GM12878 (cell line): ENCODE measurements at regions not wholly inside any gene's neighbourhood (a gene's known extent, or its start where the extent isn't known, plus 50 kb on each side); places are given as distances from the start of the nearest gene placed in this dataset.

Experiments used
- ATAC-seq: fragments of 200-7000 bp; cut with Tn5 transposase; 3 replicates; pipeline ENCODE4 v1.9.1; 2020; ENCODE audit warnings: mild to moderate bottlenecking, moderate library complexity
- BruUV-seq: library from RNA; stranded (reverse); fragments of 400-500 nt; replicated peaks from 2 replicates; lab custom pipeline; 2021; lab: Mats Ljungman, UMichigan
- CTCF ChIA-PET: fragments of 300-600 bp; sonication (Branson Sonifier 250); formaldehyde crosslinking; extraction: SDS; loops from one replicate; lab custom pipeline; 2021; ENCODE audit warnings: inconsistent platforms; lab: Yijun Ruan, JAX
- POLR2A ChIA-PET: fragments of 350-600 bp; formaldehyde crosslinking; extraction: SDS; loops from one replicate; lab custom pipeline; 2021; ENCODE audit warnings: inconsistent platforms; lab: Charles Lee
- RAD21 ChIA-PET: fragments of 300-600 bp; sonication (Branson Sonifier 250); formaldehyde crosslinking; loops from one replicate; lab custom pipeline; 2023; ENCODE audit warnings: antibody characterized with exemption; ENCODE audit not compliant: unreplicated experiment; lab: Charles Lee
- SMC1A ChIA-PET: fragments of 300-600 bp; sonication (Branson Sonifier 250); formaldehyde crosslinking; loops from one replicate; lab custom pipeline; 2023; ENCODE audit not compliant: unreplicated experiment, uncharacterized antibody; lab: Charles Lee
- DNase-seq: peaks from one replicate; pipeline ENCODE4 v3.0.0-alpha.2; 2011; ENCODE audit warnings: low read depth, low spot score
- FAIRE-seq: peaks from 3 replicates; lab custom pipeline; 2011; peaks lifted over from hg19 to GRCh38; lab: Jason Lieb, UNC
- H2AFZ ChIP-seq: 2 replicates; pipeline ENCODE4 v1.6.0; 2011; ENCODE audit warnings: low read depth, low read length, control low read depth; ENCODE audit not compliant: control insufficient read depth
- H3K27ac ChIP-seq: 2 replicates; pipeline ENCODE4 v1.5.1; 2011; ENCODE audit warnings: control low read depth; ENCODE audit not compliant: control insufficient read depth, insufficient read depth
- H3K27me3 ChIP-seq, 2 experiments: replicated peaks in 1 of 2; 2 replicates each; pipeline versions ENCODE4 v1.6.0 to v1.6.1; 2011; ENCODE audit warnings: low read length in 1 of 2; ENCODE audit not compliant: control insufficient read depth in 2 of 2, insufficient read depth in 2 of 2
- H3K36me3 ChIP-seq, 2 experiments: 2 replicates each; pipeline ENCODE4 v1.5.1; 2011; ENCODE audit warnings: low read length in 1 of 2; ENCODE audit not compliant: control insufficient read depth in 2 of 2, insufficient read depth in 2 of 2
- H3K4me1 ChIP-seq: 2 replicates; pipeline ENCODE4 v1.6.1; 2011; ENCODE audit warnings: mild to moderate bottlenecking, low read length, moderate library complexity, mixed read lengths; ENCODE audit not compliant: control insufficient read depth, insufficient read depth
- H3K4me2 ChIP-seq: 2 replicates; pipeline ENCODE4 v1.6.0; 2011; ENCODE audit warnings: control low read depth; ENCODE audit not compliant: control insufficient read depth, insufficient read depth
- H3K4me3 ChIP-seq: fragments of 200-600 bp; sonication (generic); 2 replicates; pipeline ENCODE4 v1.5.1; 2016
- H3K79me2 ChIP-seq: 2 replicates; pipeline ENCODE4 v1.6.0; 2011; ENCODE audit warnings: low read length; ENCODE audit not compliant: control insufficient read depth, insufficient read depth
- H3K9ac ChIP-seq: 2 replicates; pipeline ENCODE4 v1.8.0; 2011; ENCODE audit warnings: low read length, control low read depth, mixed read lengths; ENCODE audit not compliant: control insufficient read depth, insufficient read depth
- H3K9me3 ChIP-seq: replicated peaks from 3 replicates; pipeline ENCODE4 v1.5.1; 2011; ENCODE audit warnings: mild to moderate bottlenecking, low read length; ENCODE audit not compliant: control insufficient read depth, insufficient read depth
- H4K20me1 ChIP-seq: 2 replicates; pipeline ENCODE4 v1.6.0; 2011; ENCODE audit not compliant: control insufficient read depth, insufficient read depth
- BCL3 ChIP-seq: IDR thresholded peaks from 2 replicates; pipeline ENCODE4 v1.6.1; 2011; ENCODE audit warnings: borderline replicate concordance, low read depth, mild to moderate bottlenecking, moderate library complexity, low read length; ENCODE audit not compliant: insufficient read depth, poor library complexity, severe bottlenecking
- CUX1 ChIP-seq: IDR thresholded peaks from 2 replicates; pipeline ENCODE4 v1.6.1; 2012; ENCODE audit warnings: improper control_type of control experiment, low read depth, low read length; ENCODE audit not compliant: insufficient replicate concordance
- NBN ChIP-seq: fragments of 450-650 bp; IDR thresholded peaks from 2 replicates; pipeline ENCODE4 v1.6.1; 2016
- NFYB ChIP-seq: IDR thresholded peaks from 2 replicates; pipeline ENCODE4 v1.6.1; 2011; ENCODE audit warnings: low read depth, mild to moderate bottlenecking, low read length, improper control_type of control experiment, moderate library complexity; ENCODE audit not compliant: insufficient read depth
- NRF1 ChIP-seq: conservative IDR thresholded peaks from 2 replicates; pipeline ENCODE4 v1.6.1; 2011; ENCODE audit warnings: mild to moderate bottlenecking, low read depth, low read length, improper control_type of control experiment
- RCOR1 ChIP-seq: conservative IDR thresholded peaks from 2 replicates; pipeline ENCODE4 v1.6.1; 2012; ENCODE audit warnings: low read depth, low read length, improper control_type of control experiment
- YBX1 ChIP-seq: fragments of 450-650 bp; IDR thresholded peaks from 2 replicates; pipeline ENCODE4 v1.6.1; 2016; ENCODE audit warnings: antibody characterized with exemption
- ZBTB40 ChIP-seq: fragments of 450-650 bp; IDR thresholded peaks from 2 replicates; pipeline ENCODE4 v1.6.1; 2016; ENCODE audit warnings: mild to moderate bottlenecking, moderate library complexity, borderline replicate concordance
- WGBS: methylation state at CpG from one replicate; pipeline ENCODE4 v1.1.6; 2016; ENCODE audit warnings: low lambda C conversion rate; ENCODE audit not compliant: insufficient replicate concordance, insufficient coverage; ENCODE audit errors: missing lambda C conversion rate; 5-methylcytosine and 5-hydroxymethylcytosine counted together
- in situ Hi-C: fragments of 300-500 bp; cut with MboI; formaldehyde crosslinking; loops from 9 replicates; pipeline ENCODE4 v1.14.3; 2018; ENCODE audit warnings: mixed read lengths
- intact Hi-C: fragments of 100-400 bp; cut with micrococcal nuclease; formaldehyde crosslinking; loops from one replicate; pipeline ENCODE4 v1.14.2; 2022; ENCODE audit not compliant: unreplicated experiment
- TF ChIP-seq, protein P1 (sequence below), 3 experiments: IDR thresholded peaks in 2 of 3; conservative IDR thresholded peaks in 1 of 3; 2 replicates each; pipeline ENCODE4 v1.5.1; 2011; ENCODE audit warnings: low read depth in 3 of 3, low read length in 3 of 3, mild to moderate bottlenecking in 3 of 3, control low read depth in 2 of 3, moderate library complexity in 2 of 3, inconsistent platforms in 1 of 3, mixed read lengths in 1 of 3; ENCODE audit not compliant: control insufficient read depth in 2 of 3, insufficient read depth in 1 of 3; ENCODE audit errors: extremely low read depth in 1 of 3

GRCh38 chr4:13267091-13267490 is 217.0 kb downstream of the RAB28 start (continued):
- TF ChIP-seq, protein P1, sequence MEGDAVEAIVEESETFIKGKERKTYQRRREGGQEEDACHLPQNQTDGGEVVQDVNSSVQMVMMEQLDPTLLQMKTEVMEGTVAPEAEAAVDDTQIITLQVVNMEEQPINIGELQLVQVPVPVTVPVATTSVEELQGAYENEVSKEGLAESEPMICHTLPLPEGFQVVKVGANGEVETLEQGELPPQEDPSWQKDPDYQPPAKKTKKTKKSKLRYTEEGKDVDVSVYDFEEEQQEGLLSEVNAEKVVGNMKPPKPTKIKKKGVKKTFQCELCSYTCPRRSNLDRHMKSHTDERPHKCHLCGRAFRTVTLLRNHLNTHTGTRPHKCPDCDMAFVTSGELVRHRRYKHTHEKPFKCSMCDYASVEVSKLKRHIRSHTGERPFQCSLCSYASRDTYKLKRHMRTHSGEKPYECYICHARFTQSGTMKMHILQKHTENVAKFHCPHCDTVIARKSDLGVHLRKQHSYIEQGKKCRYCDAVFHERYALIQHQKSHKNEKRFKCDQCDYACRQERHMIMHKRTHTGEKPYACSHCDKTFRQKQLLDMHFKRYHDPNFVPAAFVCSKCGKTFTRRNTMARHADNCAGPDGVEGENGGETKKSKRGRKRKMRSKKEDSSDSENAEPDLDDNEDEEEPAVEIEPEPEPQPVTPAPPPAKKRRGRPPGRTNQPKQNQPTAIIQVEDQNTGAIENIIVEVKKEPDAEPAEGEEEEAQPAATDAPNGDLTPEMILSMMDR (IDR thresholded peaks at IDR 0.05 in 2 of 3, conservative IDR thresholded peaks at IDR 0.05 in 1 of 3; ENCODE audit: control insufficient read depth in 2 of 3, extremely low read depth in 1 of 3, insufficient read depth in 1 of 3, low read depth in 3 of 3, low read length in 3 of 3), result no peak
- TF ChIP-seq YBX1, result no peak
- TF ChIP-seq NFYB, result no peak
- TF ChIP-seq, all 136 proteins: peak for 0

GRCh38 chr4:13266687-13267086 is 217.5 kb downstream of the RAB28 start:
- in situ Hi-C loops (no loop called here), intact Hi-C loops (no loop called here)
- DNase-seq (no peak), ATAC-seq (no peak), FAIRE-seq (no peak)
- BruUV-seq, result no TSS peak
- Histone ChIP-seq H2AFZ (no peak overlapping the region), H3K4me2 (no peak overlapping the region), H3K27ac (no peak overlapping the region), H3K9ac (no peak overlapping the region), H3K4me1 (no peaks in the 10 kb centered on the region), H3K9me3 (no peaks in the 10 kb centered on the region), H3K4me3 (no peak overlapping the region), H3K27me3 (no peaks in the 10 kb centered on the region), H3K36me3 (no peaks in the 10 kb centered on the region), H4K20me1 (no peaks in the 10 kb centered on the region), H3K79me2 (no peaks in the 10 kb centered on the region)
- CTCF ChIA-PET, result no interaction called here
- TF ChIP-seq YBX1 (no peak), RCOR1 (no peak), NRF1 (no peak), CUX1 (no peak), BCL3 (no peak), NBN (no peak), ZBTB40 (no peak)
- 55% methylated on average over 3 of the region's 3 CpGs for WGBS
- POLR2A ChIA-PET, result no interaction called here
- SMC1A ChIA-PET, result interaction anchor here (0.7 kb wide), 1 partner anchor 1371 kb away, joined by 3 read pairs; no protein-coding TSS in a partner anchor
- RAD21 ChIA-PET, result no interaction called here
